ENCODE measurements at regions not wholly inside any gene's neighbourhood (a gene's known extent, or its start where the extent isn't known, plus 50 kb on each side); places are given as distances from the start of the nearest gene placed in this dataset.
A peak's percentile ranks its signal among the peaks of the same experiment; 100 is the strongest.
"Not testable (repeated sequence)": the region's sequence is repeated elsewhere in the genome, so short reads cannot be mapped to it uniquely, and the experiment has no call there.

DNA sequence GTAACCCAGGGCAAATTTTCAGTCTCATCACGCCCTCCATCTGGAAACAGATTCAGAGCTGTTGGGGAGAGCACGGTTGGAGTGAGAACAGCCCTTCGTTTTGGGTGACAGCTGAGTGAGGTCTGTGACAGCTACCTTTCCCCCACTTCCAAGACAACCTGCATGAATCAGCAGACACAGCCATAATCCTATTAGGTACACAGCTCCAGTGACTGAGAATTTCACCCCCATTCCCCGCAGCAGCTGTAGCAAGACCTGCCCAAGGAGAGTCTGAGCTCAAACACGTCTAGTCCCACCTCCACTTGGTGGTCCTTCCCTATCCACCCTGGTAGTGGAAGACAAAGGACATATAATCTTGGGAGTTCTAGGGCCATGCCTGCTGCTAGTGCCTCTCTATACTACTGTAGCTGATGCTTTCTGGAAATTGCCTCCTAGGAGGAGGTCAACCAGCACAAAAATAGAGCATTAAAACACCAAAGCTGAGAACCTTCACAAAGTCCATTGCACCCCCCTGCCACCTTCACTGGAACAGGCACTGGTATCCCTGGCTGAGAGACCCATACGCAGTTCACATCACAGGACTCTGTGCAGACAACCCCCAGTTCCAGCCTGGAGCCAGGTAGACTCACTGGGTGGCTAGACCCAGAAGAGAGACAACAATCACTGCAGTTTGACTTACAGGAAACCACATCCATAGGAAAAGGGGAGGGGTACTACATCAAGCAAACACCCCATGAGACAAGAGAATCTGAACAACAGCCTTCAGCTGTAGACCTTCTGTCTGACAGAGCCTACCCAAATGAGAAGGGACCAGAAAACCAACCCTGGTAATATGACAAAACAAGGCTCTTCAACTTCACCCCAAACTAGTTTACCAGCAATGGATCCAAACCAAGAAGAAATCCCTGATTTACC, 448.6 kb upstream of the CBLB start:
- DNase-seq (ENCODE audit: low read depth): no peak

DNA sequence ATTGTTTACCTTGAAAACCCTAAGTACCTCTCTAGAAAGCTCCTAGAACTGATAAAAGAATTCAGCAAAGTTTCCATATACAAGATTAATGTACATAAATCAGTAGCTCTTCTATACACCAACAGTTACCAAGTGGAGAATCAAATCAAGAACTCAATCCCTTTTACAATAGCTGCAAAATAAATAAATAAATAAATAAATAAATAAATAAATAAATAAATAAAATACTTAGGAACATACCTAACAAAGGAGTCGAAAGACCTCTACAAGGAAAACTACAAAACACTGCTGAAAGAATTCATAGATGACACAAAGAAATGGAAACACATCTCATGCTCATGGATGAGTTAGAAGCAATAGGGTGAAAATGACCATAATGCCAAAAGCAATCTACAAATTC, 452.6 kb upstream of the CBLB start:
- not testable (repeated sequence) for DNase-seq (ENCODE audit: low read depth)

DNA sequence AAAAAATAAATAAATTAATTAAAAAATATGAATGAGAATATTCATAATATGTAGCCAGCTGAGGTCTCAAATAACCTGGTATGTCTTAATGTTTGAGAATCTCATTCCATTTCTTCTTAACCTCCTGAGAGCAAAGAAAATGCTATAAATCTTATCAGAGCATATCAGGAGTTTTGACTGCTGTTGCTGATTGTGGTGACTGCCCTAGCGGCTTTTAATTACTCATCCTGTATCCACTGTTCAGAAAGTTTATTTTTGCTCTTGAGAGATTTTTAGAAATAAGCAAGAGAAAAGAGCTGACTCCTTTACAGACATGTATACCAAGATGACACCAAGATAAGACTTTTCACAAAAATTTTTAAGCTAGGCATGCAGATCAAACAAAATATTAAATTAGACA, 454.8 kb upstream of the CBLB start:
- no peak for DNase-seq (ENCODE audit: low read depth)

DNA sequence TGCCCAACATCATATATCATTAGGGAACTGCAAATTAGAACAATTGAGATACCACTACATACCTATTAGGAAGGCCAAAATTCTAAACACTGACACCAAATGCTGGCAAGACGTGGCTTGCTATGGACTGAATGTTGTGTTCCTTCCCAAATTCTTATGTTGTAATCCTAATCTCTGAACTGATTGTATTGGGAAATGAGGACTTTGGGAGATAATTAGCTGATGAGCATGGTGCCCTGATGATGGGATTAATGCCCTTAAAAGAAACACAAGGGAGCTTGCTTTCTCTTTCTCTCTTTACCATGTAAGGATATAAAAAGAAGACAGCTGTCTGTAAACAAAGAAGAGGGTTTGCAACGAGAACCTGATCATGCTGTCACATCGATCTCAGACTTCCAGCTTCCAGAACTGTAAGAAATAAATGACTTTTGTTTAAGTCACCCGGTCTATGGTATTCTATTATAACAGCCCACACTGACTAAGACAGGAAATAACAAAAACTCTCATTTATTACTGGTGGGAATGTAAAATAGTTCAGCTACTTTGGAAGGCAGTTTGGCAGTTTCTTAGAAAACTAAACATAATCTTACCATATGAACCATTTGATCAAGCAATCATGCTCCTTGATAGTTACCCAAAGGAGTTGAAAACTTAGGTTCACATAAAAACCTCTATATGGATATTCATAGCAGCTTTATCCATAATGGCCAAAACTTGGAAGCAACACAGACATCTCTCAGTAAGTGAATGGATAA, 458.3 kb upstream of the CBLB start:
- no peak for DNase-seq (ENCODE audit: low read depth)

DNA sequence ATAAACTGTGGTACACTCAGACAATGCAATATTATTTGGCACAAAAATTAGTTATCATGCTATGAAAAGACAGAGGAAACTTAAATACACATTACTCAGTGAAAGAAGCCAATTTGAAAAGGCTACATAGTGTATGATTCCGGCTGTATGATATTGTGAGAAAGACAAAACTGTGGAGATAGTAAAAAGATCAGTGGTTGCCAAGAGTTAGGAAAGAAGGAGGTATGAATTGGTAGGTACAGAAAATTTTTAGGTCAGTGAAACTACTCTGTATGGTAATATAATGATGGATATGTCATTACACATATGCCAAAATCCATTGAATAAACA, 458.8 kb upstream of the CBLB start:
- DNase-seq (ENCODE audit: low read depth): no peak

DNA sequence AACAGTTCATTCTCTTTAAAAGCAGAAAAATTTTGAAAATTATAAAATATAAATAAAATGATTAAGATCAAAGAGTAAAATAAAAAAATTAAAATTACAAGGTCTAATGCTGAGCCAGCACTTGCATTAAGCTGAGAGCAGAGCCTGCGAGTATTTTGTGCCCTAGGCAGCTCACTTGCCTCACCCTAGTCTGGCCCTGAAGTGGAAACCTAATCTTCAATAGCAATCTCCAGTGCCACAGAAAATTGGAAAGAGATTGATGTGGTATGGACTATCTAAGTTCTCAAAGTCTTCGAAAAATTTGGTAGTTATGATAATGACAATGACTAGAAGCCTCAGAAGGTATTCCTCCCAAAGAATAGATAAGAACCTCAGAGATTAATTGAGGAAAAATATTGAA, 459.4 kb upstream of the CBLB start:
- no peak for DNase-seq (ENCODE audit: low read depth)

DNA sequence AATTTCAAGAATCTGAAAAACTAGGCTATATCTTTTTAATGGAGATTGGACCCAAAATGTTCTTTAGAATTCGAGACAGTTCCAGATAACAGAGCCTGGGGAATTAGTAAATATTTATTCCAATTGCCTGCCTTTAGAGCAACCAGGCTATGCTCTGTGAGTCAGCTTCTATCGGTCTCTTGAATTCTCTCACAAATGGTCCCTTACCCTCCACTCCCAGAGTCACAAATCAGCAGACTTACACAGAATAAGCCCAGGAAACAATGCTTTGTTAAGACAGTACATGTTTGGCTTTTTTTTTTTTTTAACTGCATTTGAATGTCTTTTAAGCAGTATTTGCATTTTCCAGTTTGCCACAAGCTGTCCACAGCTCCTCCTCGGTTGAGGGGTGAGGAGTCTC, 460.7 kb upstream of the CBLB start:
- DNase-seq (ENCODE audit: low read depth): no peak

DNA sequence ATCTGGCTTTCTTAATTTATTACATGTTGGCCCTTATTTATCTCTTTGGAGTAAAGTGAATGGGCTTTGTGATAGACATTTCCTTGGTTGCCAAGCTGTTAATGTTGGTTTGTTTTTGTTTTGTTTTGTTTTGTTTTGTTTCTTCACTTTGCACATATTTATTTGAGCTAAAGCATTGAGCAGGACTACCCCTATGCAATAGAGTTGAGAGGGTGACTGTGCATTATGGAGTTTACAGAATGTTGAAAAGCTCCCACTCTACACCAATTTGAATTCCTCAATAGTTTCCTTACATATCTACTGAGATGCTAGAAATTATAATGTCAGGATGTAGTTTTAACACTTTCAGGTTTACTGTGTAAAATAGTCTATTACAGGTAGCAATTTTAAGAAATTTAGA, 462.8 kb upstream of the CBLB start:
- no peak for DNase-seq (ENCODE audit: low read depth)

DNA sequence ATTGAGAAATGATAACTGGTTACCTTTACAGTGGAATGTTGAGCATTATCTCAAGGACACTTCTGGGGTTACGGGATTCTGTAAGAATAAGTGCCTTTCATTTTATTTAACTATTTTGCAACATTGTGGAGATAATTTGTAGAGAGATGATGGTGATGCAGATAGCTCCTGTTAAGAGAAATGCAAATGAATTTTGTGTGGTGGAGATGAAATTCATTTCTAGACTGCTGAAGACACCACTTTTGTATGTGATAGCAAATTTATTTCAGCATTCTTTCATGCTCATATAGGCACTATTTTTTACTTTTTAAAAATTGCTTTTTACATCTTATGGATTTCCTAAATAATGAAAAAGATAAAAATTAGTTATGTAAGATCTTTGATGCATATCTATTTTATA, 463.3 kb upstream of the CBLB start:
- no peak for DNase-seq (ENCODE audit: low read depth)

DNA sequence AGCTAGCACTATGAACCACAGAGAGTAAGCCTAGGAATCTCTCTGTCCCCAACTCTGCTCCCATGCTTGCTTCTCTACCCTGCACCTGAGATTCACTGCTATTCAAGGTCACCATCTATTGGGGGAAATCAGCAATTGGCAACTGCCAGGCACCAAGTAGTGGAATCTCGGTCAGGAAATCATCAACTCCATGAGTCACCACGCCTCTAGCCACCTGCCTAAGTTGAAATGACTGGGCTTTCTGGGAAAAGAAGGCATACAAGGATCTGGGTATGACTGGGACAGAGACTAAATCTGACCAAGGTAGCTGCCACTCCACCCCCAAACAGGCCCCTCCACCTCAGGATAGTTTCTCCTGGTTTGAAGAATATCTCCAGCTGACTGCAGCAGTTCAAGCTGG, 464.1 kb upstream of the CBLB start:
- peak; percentile 30 for DNase-seq (ENCODE audit: low read depth)

DNA sequence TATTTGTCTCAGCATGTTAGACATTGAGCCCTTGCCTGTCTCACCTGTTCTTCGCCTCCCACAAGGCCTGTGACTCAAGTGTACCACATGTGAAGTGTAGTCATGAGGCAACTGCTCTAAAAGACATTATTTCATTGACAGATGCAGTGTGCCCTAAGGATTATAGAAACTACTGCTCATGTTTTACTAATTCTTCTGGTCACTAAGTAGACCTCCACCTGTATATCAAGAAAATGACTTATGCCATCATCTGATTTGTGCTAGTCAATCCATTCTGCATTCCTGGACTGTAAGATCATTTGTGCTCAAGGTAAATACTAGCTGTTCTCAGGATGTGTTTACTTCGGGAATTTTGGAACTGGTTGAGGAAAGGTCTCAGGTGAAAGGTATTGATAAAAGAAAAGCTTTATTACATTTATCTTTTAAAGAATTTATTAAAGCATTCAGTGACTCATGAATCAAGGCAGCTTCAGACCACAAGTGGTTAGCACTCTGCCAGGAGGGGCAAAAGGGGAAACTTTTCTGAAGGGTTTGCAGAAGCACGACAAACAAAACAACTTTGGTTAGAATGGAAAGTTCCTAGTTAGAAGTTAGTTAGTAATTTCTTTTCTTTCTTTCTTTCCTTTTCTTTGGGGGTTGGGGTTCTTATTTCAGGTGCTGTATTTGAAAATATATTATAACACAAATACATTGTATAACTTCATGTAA, 465.3 kb upstream of the CBLB start:
- DNase-seq (ENCODE audit: low read depth): peak; percentile 35

DNA sequence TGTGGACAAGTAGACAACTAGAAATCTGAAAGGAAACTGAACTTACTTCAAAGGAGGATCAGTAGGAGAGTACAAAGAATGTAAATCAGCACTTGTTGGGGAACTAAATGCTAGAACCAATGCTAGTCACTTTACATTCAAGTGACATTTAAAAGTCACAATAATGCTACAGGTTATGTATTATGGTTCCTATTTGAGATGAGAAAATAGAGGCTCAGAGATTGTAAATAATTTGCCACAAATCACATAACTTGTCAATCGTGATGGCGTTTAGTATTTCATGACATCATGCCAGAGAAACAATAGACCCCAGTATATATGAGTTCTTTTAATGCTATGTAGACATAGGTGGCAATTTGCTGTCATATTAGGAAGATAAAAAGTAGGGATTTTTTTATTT, 467.8 kb upstream of the CBLB start:
- no peak for DNase-seq (ENCODE audit: low read depth)

DNA sequence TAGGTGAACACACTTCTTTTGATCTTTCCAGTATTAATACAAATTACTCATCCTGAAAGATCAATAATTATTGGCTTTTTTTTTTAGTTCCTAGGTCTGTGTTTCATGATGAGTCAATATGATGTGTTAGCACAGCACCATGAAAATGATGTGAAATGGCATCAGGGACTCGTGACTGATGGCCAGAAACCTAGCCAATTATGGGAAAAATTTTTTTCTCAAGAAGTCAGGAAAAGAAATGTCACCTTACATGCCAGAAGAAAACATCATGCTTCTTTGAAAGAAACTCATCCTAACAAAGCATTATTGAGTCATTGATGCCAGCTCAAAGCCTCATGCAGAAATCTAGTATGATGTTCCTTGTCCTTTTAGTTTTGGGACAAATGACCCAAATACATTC, 468.3 kb upstream of the CBLB start:
- no peak for DNase-seq (ENCODE audit: low read depth)

DNA sequence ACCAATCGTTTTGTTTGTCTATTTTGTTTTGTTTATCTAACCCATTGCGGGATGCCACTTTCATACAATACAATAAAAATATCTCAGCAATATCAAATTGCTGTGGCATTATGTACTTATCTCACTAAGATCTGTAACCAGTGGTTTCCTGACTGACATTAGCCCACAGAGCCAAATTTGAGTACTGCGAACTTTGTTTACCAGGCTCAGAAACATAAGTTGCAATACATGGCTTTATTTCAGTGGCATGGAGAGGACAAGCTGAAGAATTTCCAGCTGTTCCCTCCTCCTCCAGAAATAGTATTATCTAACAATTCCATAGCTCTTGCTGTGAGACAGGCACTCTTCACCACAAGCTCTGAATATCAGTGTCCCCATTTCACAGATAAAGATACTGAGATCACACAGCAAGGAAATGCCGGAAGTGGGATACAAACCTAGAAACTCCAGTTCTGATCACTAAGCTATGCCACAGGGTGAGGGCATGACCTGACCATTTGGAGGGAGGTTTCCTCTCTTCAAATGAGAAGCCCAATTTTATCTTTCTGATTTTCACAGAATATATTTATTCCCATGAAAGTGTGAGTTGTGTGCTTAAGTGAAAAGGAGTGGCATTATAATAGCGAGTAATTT, 469.9 kb upstream of the CBLB start:
- DNase-seq (ENCODE audit: low read depth): no peak

DNA sequence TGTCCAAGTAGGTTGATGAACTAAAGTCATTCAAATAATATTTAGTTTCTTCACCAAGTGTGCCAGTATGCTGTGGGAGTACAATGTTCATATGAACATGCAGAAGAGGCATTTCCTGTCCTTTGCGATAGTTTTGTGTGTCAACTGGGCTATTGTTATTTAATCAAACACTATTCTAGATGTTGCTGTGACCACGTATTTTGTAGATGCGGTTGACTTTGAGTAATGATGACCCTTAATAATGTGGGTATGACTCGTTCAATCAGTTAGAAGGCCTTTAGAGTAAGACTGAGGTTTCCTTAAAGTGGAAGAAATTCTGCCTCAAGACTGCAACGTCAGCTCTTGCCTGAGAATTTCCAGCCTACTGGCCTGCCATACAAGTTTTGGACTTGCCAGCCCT, 470.7 kb upstream of the CBLB start:
- DNase-seq (ENCODE audit: low read depth): no peak

DNA sequence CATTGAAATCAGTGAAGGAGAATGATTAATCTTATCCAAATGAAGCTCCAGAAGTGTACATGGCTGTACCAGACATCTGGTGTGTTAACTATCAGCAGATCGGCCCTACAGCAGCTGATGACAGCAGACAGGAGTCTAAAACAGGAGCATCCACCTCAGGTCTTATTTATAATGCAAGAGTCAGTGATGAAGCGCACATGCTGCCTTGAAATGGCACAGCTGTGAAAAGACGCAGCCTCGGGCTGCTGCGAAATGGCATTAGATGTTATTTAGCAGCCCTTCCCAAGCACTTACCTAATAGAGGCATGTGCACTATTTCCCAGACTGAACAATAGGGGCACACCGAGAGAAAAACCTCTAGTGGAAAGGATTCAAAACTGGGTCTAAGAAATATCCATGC, 472.3 kb upstream of the CBLB start:
- no peak for DNase-seq (ENCODE audit: low read depth)

DNA sequence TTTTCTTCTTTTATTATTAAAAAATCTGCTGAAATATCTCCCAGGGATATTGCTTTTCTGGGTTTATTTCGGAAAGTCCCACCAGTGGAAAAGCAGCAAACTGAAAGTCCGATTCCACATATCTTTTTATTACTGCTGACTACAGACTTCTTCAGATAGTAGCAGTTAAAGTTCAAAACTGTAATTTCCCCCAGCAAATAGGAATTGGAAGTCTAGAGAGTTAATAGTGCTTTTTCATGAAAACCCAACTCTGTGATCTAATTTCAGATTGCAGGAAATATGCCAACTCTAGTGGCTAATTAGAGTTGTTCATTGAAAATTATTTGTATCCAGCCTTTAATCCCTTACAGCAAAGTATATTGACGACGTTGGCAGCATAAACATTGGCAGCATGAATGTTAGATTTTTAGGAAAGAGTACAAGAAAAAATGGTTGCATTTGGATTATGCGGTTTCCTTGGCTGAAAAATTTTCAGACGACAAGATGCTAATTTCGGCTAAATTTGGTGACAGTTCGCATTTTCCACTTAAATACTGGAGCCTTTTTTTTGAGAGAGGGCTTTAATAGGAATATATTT, 472.9 kb upstream of the CBLB start:
- no peak for DNase-seq (ENCODE audit: low read depth)

DNA sequence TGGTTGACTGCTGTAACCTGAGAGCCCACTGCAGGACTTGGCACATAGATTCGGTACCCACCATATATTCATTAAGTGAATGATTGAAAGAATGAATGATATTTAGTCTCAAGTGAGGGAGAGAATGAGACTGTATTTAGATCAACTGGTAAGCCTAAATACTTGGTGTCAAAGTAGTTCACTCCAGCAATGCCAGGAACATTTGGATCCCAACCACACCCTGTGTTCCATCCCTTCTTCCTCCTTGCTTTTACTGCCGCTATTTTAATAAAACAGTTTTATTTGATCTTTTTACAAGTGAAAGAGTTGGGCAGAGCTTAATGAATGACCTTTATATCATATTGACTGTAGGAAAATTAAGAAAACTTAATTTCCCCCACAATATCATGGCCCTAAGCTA, 473.6 kb upstream of the CBLB start:
- DNase-seq (ENCODE audit: low read depth): no peak

DNA sequence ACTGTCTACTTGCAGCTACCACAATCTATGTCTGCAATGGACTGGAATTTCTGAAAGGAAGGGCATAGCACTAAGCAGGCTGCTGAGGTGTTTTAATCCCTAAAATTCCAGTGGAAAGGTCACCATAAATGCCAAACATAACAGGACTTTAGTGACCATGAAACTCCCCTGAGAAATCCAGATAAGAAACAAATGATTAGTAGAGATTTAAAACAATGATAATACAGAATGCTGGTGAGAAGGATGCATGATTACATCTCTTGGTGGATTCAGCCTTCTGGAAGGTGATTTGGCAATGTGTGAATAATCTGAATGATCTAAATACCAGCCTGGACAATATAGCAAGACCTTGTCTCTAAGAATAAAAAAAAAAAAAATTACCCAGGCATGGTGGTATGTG, 475.0 kb upstream of the CBLB start:
- DNase-seq (ENCODE audit: low read depth): no peak

DNA sequence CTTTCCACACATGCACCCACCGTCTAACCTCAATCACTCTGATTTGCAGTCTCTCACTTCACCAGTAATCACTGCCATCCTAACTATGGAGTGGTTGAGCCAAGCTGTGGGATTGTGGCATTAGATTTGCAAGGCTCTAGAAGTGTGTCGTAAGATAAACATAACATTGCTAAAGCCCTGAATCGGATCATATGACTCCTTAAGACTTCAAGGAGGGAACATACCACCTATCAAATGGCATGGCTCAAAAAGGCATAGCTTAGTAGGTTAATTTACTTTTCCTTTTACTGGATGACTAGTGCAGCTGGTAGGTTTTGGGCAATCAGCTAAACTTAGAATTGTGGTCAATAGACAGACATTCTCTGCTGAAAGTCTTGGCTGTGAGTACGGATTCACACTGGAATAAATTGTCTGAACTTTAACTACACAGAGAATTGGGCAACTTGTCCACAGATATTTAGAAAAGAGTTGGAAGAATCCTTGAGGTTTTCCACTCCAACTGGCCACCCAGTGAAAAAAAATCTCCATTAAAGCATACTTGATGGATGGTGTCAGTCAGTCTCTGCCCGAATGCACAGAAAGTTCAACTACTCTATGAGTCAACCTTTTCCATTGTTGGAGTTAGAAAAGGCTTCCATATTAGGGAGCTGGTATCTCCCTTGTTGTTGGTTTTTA, 476.7 kb upstream of the CBLB start:
- DNase-seq (ENCODE audit: low read depth): no peak

DNA sequence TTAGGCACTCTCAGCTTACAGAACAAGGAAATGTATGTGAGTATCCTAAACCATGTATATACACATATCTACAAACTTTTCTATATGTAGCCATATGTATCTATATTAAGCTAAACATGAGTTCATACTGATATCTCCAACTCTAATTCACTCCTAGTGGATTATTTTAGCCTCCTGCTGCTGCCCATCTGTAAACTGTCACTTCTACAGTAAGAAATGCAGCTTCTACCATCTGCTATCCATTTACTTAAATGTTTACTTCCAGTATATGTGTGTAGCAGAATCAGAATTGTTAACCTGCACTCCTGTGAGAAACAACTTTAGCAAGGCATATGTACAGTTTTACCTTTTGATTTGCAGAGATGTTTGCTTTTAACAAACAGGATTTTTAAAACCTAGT, 478.5 kb upstream of the CBLB start:
- no peak for DNase-seq (ENCODE audit: low read depth)

Data from stimulated activated CD8-positive, alpha-beta memory T cell treated with anti-CD3 and anti-CD28 coated beads, Interleukin-4, amount 100 ng/mL, for 24 hours (primary cell).